CD4-positive, alpha-beta T cell (primary cell): ENCODE measurements at regions not wholly inside any gene's neighbourhood (a gene's known extent, or its start where the extent isn't known, plus 50 kb on each side); places are given as distances from the start of the nearest gene placed in this dataset.

Experiments
- ATAC-seq: fragments of 200-7000 bp; cut with Tn5 transposase; one replicate; pipeline ENCODE4 v1.10.0; 2022; ENCODE audit warnings: mild to moderate bottlenecking; ENCODE audit not compliant: poor library complexity
- CTCF ChIA-PET: fragments of 350-600 bp; sonication (Branson Sonifier 250); formaldehyde crosslinking; loops from one replicate; lab custom pipeline; 2021; ENCODE audit warnings: antibody characterized with exemption, inconsistent platforms; lab: Charles Lee
- POLR2A ChIA-PET: fragments of 350-600 bp; sonication (Branson Sonifier 250); formaldehyde crosslinking; loops from one replicate; lab custom pipeline; 2021; ENCODE audit warnings: antibody characterized with exemption, inconsistent platforms; lab: Charles Lee
- DNase-seq, 14 experiments: peaks; one replicate each; pipeline ENCODE4 v3.0.0-alpha.2; 2013 to 2020; ENCODE audit warnings: mixed read lengths in 2 of 14
- H3K27ac ChIP-seq, 2 donors: one replicate each; pipeline versions ENCODE4 v1.5.1 to v1.7.0; 2013; ENCODE audit warnings: low read length in 2 of 2, low read depth in 1 of 2, mild to moderate bottlenecking in 1 of 2
- H3K27me3 ChIP-seq, 2 experiments: 1 replicate in 1 of 2; 2 replicates in 1 of 2; pipeline versions ENCODE4 v1.6.1 to v1.7.0; 2013; ENCODE audit warnings: low read length in 2 of 2, control low read depth in 1 of 2, mild to moderate bottlenecking in 1 of 2, moderate library complexity in 1 of 2; ENCODE audit not compliant: insufficient read depth in 2 of 2, control insufficient read depth in 1 of 2
- H3K36me3 ChIP-seq: one replicate; pipeline ENCODE4 v1.6.1; 2013; ENCODE audit warnings: low read length, control low read depth; ENCODE audit not compliant: insufficient read depth
- H3K4me1 ChIP-seq: one replicate; pipeline ENCODE4 v1.6.1; 2013; ENCODE audit warnings: low read length, control low read depth; ENCODE audit not compliant: insufficient read depth
- H3K4me3 ChIP-seq: one replicate; pipeline ENCODE4 v1.5.1; 2013; ENCODE audit warnings: mild to moderate bottlenecking, low read length, moderate library complexity
- H3K9me3 ChIP-seq, 2 experiments: 1 replicate in 1 of 2; 2 replicates in 1 of 2; pipeline versions ENCODE4 v1.6.1 to v1.7.0; 2013; ENCODE audit warnings: low read length in 2 of 2, mild to moderate bottlenecking in 2 of 2, control low read depth in 1 of 2, moderate library complexity in 1 of 2; ENCODE audit not compliant: control insufficient read depth in 1 of 2, insufficient read depth in 1 of 2
- H3K27ac Mint-ChIP-seq: one replicate; pipeline ENCODE4 v1.8.0; 2020; ENCODE audit warnings: mixed read lengths
- H3K27me3 Mint-ChIP-seq: one replicate; pipeline ENCODE4 v1.8.0; 2021; ENCODE audit warnings: mixed read lengths
- H3K36me3 Mint-ChIP-seq: one replicate; pipeline ENCODE4 v1.8.0; 2021; ENCODE audit warnings: low read depth, mixed read lengths
- H3K4me1 Mint-ChIP-seq: one replicate; pipeline ENCODE4 v1.8.0; 2021; ENCODE audit warnings: low read depth, mixed read lengths
- H3K4me3 Mint-ChIP-seq: one replicate; pipeline ENCODE4 v1.8.0; 2020; ENCODE audit warnings: mild to moderate bottlenecking, mixed read lengths
- H3K9me3 Mint-ChIP-seq: one replicate; pipeline ENCODE4 v1.8.0; 2020; ENCODE audit warnings: mixed read lengths
- CTCF ChIP-seq: fragments of 200-600 bp; IDR thresholded peaks from one replicate; pipeline ENCODE4 v1.8.0; 2022; ENCODE audit warnings: antibody characterized with exemption, mild to moderate bottlenecking
- intact Hi-C, 2 experiments: fragments of 100-400 bp; cut with DNase I in 1 of 2; cut with micrococcal nuclease in 1 of 2; formaldehyde crosslinking; loops; one replicate each; pipeline versions ENCODE4 v1.15.1 to v1.9.0; 2023 to 2025; cut with DNase I, micrococcal nuclease

GRCh38 chr12:89105243-89105642 lies 247.1 kb downstream of the DUSP6 start:
- Histone ChIP-seq H3K4me1 (no peaks in the 10 kb centered on the region), H3K27me3 (no peaks in the 10 kb centered on the region), H3K36me3 (no peaks in the 10 kb centered on the region), H3K9me3 (no peaks in the 10 kb centered on the region), H3K4me3 (no peak overlapping the region), H3K27ac (no peak overlapping the region)
- no peak for TF ChIP-seq CTCF
- H3K27ac Mint-ChIP-seq: no peak overlapping the region
- no peaks in the 10 kb centered on the region for H3K4me1 Mint-ChIP-seq
- POLR2A ChIA-PET: no interaction called here
- ATAC-seq (no peak), DNase-seq (no peak)
- intact Hi-C loops: no loop called here
- no peaks in the 10 kb centered on the region for H3K27me3 Mint-ChIP-seq
- CTCF ChIA-PET: no interaction called here
- no peak overlapping the region for H3K4me3 Mint-ChIP-seq
- H3K36me3 Mint-ChIP-seq: no peaks in the 10 kb centered on the region
- H3K9me3 Mint-ChIP-seq: no peaks in the 10 kb centered on the region

GRCh38 chr12:89103831-89104230 lies 248.5 kb downstream of the DUSP6 start:
- TF ChIP-seq CTCF: no peak
- no peak overlapping the region for H3K27ac ChIP-seq
- no peaks in the 10 kb centered on the region for H3K4me1 ChIP-seq
- no peaks in the 10 kb centered on the region for H3K4me1 Mint-ChIP-seq
- no peak overlapping the region for H3K27ac Mint-ChIP-seq
- H3K36me3 Mint-ChIP-seq: no peaks in the 10 kb centered on the region
- no peaks in the 10 kb centered on the region for H3K27me3 Mint-ChIP-seq
- DNase-seq (no peak), ATAC-seq (no peak)
- H3K4me3 ChIP-seq: no peak overlapping the region
- no peaks in the 10 kb centered on the region for H3K9me3 Mint-ChIP-seq
- no peaks in the 10 kb centered on the region for H3K9me3 ChIP-seq
- H3K4me3 Mint-ChIP-seq: no peak overlapping the region
- H3K36me3 ChIP-seq: no peaks in the 10 kb centered on the region
- intact Hi-C loops: no loop called here
- CTCF ChIA-PET: no interaction called here
- POLR2A ChIA-PET: no interaction called here
- H3K27me3 ChIP-seq: no peaks in the 10 kb centered on the region

- no peak overlapping the region for H3K27ac ChIP-seq
- Mint-ChIP-seq H3K9me3 (no peaks in the 10 kb centered on the region), H3K4me1 (no peaks in the 10 kb centered on the region), H3K4me3 (no peak overlapping the region), H3K27ac (no peak overlapping the region), H3K27me3 (no peaks in the 10 kb centered on the region), H3K36me3 (no peaks in the 10 kb centered on the region)
- H3K4me3 ChIP-seq: no peak overlapping the region
- no peaks in the 10 kb centered on the region for H3K4me1 ChIP-seq
- CTCF ChIA-PET: no interaction called here
- POLR2A ChIA-PET: no interaction called here
- intact Hi-C loops: no loop called here
- DNase-seq (no peak), ATAC-seq (no peak)
- H3K36me3 ChIP-seq: no peaks in the 10 kb centered on the region
- no peaks in the 10 kb centered on the region for H3K9me3 ChIP-seq
- no peaks in the 10 kb centered on the region for H3K27me3 ChIP-seq
- TF ChIP-seq CTCF: no peak
Measured at GRCh38 chr12:89101440-89101839, 250.9 kb downstream of the DUSP6 start.
